WTC11 (cell line): ENCODE measurements at regions not wholly inside any gene's neighbourhood (a gene's known extent, or its start where the extent isn't known, plus 50 kb on each side); places are given as distances from the start of the nearest gene placed in this dataset.

ENCODE experiments used
- ATAC-seq: fragments of 200-7000 bp; cut with Tn5 transposase; 2 replicates; pipeline ENCODE4 v1.10.0; 2021; ENCODE audit warnings: mild to moderate bottlenecking, moderate library complexity
- CTCF ChIA-PET: fragments of 300-600 bp; sonication (Branson Sonifier 250); formaldehyde crosslinking; loops from one replicate; lab custom pipeline; 2021; ENCODE audit warnings: antibody characterized with exemption; lab: Charles Lee
- POLR2A ChIA-PET: fragments of 350-600 bp; sonication (Branson Sonifier 250); formaldehyde crosslinking; loops from one replicate; lab custom pipeline; 2021; ENCODE audit warnings: antibody characterized with exemption; lab: Charles Lee
- DNase-seq: peaks from one replicate; pipeline ENCODE4 v3.0.0; 2021; ENCODE audit warnings: low spot score
- H3K27ac Mint-ChIP-seq: 2 replicates; pipeline ENCODE4 v1.8.0; 2021; ENCODE audit warnings: mixed read lengths
- H3K27me3 Mint-ChIP-seq: 2 replicates; pipeline ENCODE4 v1.8.0; 2021; ENCODE audit warnings: low read depth, mild to moderate bottlenecking, moderate library complexity, mixed read lengths
- H3K36me3 Mint-ChIP-seq: 2 replicates; pipeline ENCODE4 v1.8.0; 2021; ENCODE audit warnings: mixed read lengths
- H3K4me1 Mint-ChIP-seq: 2 replicates; pipeline ENCODE4 v1.8.0; 2022; ENCODE audit warnings: mixed read lengths
- H3K4me3 Mint-ChIP-seq: 2 replicates; pipeline ENCODE4 v1.8.0; 2021; ENCODE audit warnings: mild to moderate bottlenecking, moderate library complexity, mixed read lengths
- H3K9me3 Mint-ChIP-seq: 2 replicates; pipeline ENCODE4 v1.8.0; 2021; ENCODE audit warnings: mixed read lengths
- AFF4 ChIP-seq: sonication (generic); formaldehyde crosslinking; IDR thresholded peaks from 2 replicates; pipeline ENCODE4 v1.8.1; 2023; ENCODE audit warnings: mild to moderate bottlenecking, missing genetic modification reagents, borderline replicate concordance
- AR ChIP-seq: fragments of 250-450 bp; sonication (Bioruptor Pico); IDR thresholded peaks from 2 replicates; pipeline ENCODE4 v1.9.0; 2021; ENCODE audit warnings: mild to moderate bottlenecking
- ELF4 ChIP-seq: sonication (generic); formaldehyde crosslinking; IDR thresholded peaks from 2 replicates; pipeline ENCODE4 v1.8.1; 2022; ENCODE audit warnings: low read depth, mild to moderate bottlenecking, moderate library complexity, missing genetic modification reagents
- ESRRA ChIP-seq: sonication (generic); formaldehyde crosslinking; IDR thresholded peaks from 2 replicates; pipeline ENCODE4 v1.8.1; 2022; ENCODE audit warnings: mild to moderate bottlenecking, missing genetic modification reagents, borderline replicate concordance
- HMGA2 ChIP-seq: fragments of 250-450 bp; sonication (Bioruptor Pico); IDR thresholded peaks from 2 replicates; pipeline ENCODE4 v1.4.0; 2021; ENCODE audit warnings: mild to moderate bottlenecking, moderate library complexity
- IRF1 ChIP-seq: sonication (generic); formaldehyde crosslinking; IDR thresholded peaks from 2 replicates; pipeline ENCODE4 v1.8.0; 2023; ENCODE audit warnings: missing genetic modification reagents
- JAZF1 ChIP-seq: fragments of 250-450 bp; sonication (Bioruptor Pico); IDR thresholded peaks from 2 replicates; pipeline ENCODE4 v1.9.0; 2021; ENCODE audit warnings: moderate library complexity, mild to moderate bottlenecking, inconsistent platforms
- KAT7 ChIP-seq: sonication (generic); formaldehyde crosslinking; IDR thresholded peaks from 2 replicates; pipeline ENCODE4 v1.8.1; 2023; ENCODE audit warnings: missing genetic modification reagents, mild to moderate bottlenecking, borderline replicate concordance
- MYBL2 ChIP-seq: sonication (generic); formaldehyde crosslinking; IDR thresholded peaks from 2 replicates; pipeline ENCODE4 v1.8.1; 2023; ENCODE audit warnings: mild to moderate bottlenecking, moderate library complexity, missing genetic modification reagents
- NR1H2 ChIP-seq: sonication (generic); formaldehyde crosslinking; IDR thresholded peaks from 2 replicates; pipeline ENCODE4 v1.9.0; 2021; ENCODE audit warnings: mild to moderate bottlenecking, moderate library complexity, missing genetic modification reagents
- RELA ChIP-seq: sonication (generic); formaldehyde crosslinking; IDR thresholded peaks from 2 replicates; pipeline ENCODE4 v1.8.1; 2022; ENCODE audit warnings: missing genetic modification reagents, mild to moderate bottlenecking, borderline replicate concordance
- RORB ChIP-seq: fragments of 250-450 bp; sonication (Bioruptor Pico); IDR thresholded peaks from 2 replicates; pipeline ENCODE4 v1.9.0; 2021; ENCODE audit warnings: mild to moderate bottlenecking
- SMAD3 ChIP-seq: sonication (generic); formaldehyde crosslinking; IDR thresholded peaks from 2 replicates; pipeline ENCODE4 v1.8.0; 2022; ENCODE audit warnings: missing genetic modification reagents, mild to moderate bottlenecking, borderline replicate concordance
- SMAD4 ChIP-seq: sonication (generic); formaldehyde crosslinking; IDR thresholded peaks from 2 replicates; pipeline ENCODE4 v1.8.0; 2022; ENCODE audit warnings: mild to moderate bottlenecking, missing genetic modification reagents
- SOX15 ChIP-seq: fragments of 250-450 bp; sonication (Bioruptor Pico); IDR thresholded peaks from 2 replicates; pipeline ENCODE4 v1.9.0; 2021; ENCODE audit warnings: mild to moderate bottlenecking
- ZBTB21 ChIP-seq: sonication (generic); formaldehyde crosslinking; IDR thresholded peaks from 2 replicates; pipeline ENCODE4 v1.8.1; 2023; ENCODE audit warnings: mild to moderate bottlenecking, missing genetic modification reagents, borderline replicate concordance
- ZMAT4 ChIP-seq: fragments of 250-450 bp; sonication (Bioruptor Pico); IDR thresholded peaks from 2 replicates; pipeline ENCODE4 v1.9.0; 2021; ENCODE audit warnings: mild to moderate bottlenecking
- ZNF232 ChIP-seq: sonication (generic); formaldehyde crosslinking; IDR thresholded peaks from 2 replicates; pipeline ENCODE4 v1.8.0; 2022; ENCODE audit warnings: mild to moderate bottlenecking, missing genetic modification reagents
- ZNF423 ChIP-seq: fragments of 250-450 bp; sonication (Bioruptor Pico); IDR thresholded peaks from 2 replicates; pipeline ENCODE4 v2.1.2; 2022; ENCODE audit warnings: mild to moderate bottlenecking, moderate library complexity
- ZNF425 ChIP-seq: fragments of 250-450 bp; sonication (Bioruptor Pico); conservative IDR thresholded peaks from 2 replicates; pipeline ENCODE4 v1.9.0; 2021; ENCODE audit warnings: mild to moderate bottlenecking
- ZNF671 ChIP-seq: fragments of 250-450 bp; sonication (Bioruptor Pico); IDR thresholded peaks from 2 replicates; pipeline ENCODE4 v1.8.0; 2021; ENCODE audit warnings: mild to moderate bottlenecking
- ZSCAN18 ChIP-seq: fragments of 250-450 bp; sonication (Bioruptor Pico); IDR thresholded peaks from 2 replicates; pipeline ENCODE4 v2.1.2; 2022; ENCODE audit warnings: mild to moderate bottlenecking, moderate library complexity

GRCh38 chr5:17046320-17046719 lies 110.2 kb upstream of the MYO10 start (continued):
- TF ChIP-seq ESRRA (no peak), ZSCAN18 (CRISPR knock-in tag) (no peak), ELF4 (CRISPR knock-in tag) (no peak), IRF1 (CRISPR knock-in tag) (no peak), AFF4 (CRISPR knock-in tag) (no peak), MYBL2 (CRISPR knock-in tag) (no peak), HMGA2 (no peak)
- TF ChIP-seq, all 79 proteins: peak for 0

- H3K36me3 Mint-ChIP-seq: no peaks in the 10 kb centered on the region
- no peak for DNase-seq
- H3K4me1 Mint-ChIP-seq: no peaks in the 10 kb centered on the region
- H3K27ac Mint-ChIP-seq: no peak overlapping the region
- no peaks in the 10 kb centered on the region for H3K9me3 Mint-ChIP-seq
- CTCF ChIA-PET: interaction anchor here (1.6 kb wide), 1 partner anchor 83 kb away, joined by 5 read pairs; no protein-coding TSS in a partner anchor
- POLR2A ChIA-PET: no interaction called here
- no peak overlapping the region for H3K4me3 Mint-ChIP-seq
- H3K27me3 Mint-ChIP-seq: no peaks in the 10 kb centered on the region
- no peak for TF ChIP-seq AR (CRISPR knock-in tag)
- TF ChIP-seq HMGA2: no peak
- no peak for TF ChIP-seq SMAD3 (CRISPR knock-in tag)
- no peak for TF ChIP-seq RORB (CRISPR knock-in tag)
- no peak for TF ChIP-seq JAZF1 (CRISPR knock-in tag)
- no peak for TF ChIP-seq SMAD4 (CRISPR knock-in tag)
- TF ChIP-seq NR1H2 (CRISPR knock-in tag): no peak
- no peak for TF ChIP-seq ZNF423 (CRISPR knock-in tag)
- TF ChIP-seq ZMAT4: no peak
- no peak for TF ChIP-seq SOX15 (CRISPR knock-in tag)
- TF ChIP-seq ZBTB21: no peak
- no peak for TF ChIP-seq ZNF425 (CRISPR knock-in tag)
- TF ChIP-seq ZNF232 (CRISPR knock-in tag): no peak
- no peak for TF ChIP-seq KAT7 (CRISPR knock-in tag)
- TF ChIP-seq ZNF671 (CRISPR knock-in tag): no peak
- TF ChIP-seq RELA (CRISPR knock-in tag): no peak
- ATAC-seq: no peak
These were observed 114.1 kb upstream of the MYO10 start for GRCh38 chr5:17050236-17050635.
